NCI-H446 treated with DMSO at 0.1 percent for 48 hours (cell line): ENCODE measurements at regions not wholly inside any gene's neighbourhood (a gene's known extent, or its start where the extent isn't known, plus 50 kb on each side); places are given as distances from the start of the nearest gene placed in this dataset.

Source experiments
- DNase-seq: peaks from one replicate; lab custom pipeline; 2025; lab: John Stamatoyannopoulos, UW

GRCh38 chr1:57868239-57868638 lies 444.4 kb upstream of the DAB1 start:
- no peak for DNase-seq

- no peak for DNase-seq
These were observed 443.1 kb upstream of the DAB1 start for GRCh38 chr1:57866998-57867397.

GRCh38 chr1:57860931-57861565 lies 437.2 kb upstream of the DAB1 start:
- DNase-seq, result no peak

- no peak for DNase-seq
These were observed 436.5 kb upstream of the DAB1 start for GRCh38 chr1:57860325-57860724.

- no peak for DNase-seq
These were observed 434.9 kb upstream of the DAB1 start for GRCh38 chr1:57858740-57859139.

- DNase-seq, result no peak
These were observed 433.9 kb upstream of the DAB1 start for GRCh38 chr1:57857809-57858208.

GRCh38 chr1:57854436-57854835 lies 430.6 kb upstream of the DAB1 start:
- peak; percentile 76 for DNase-seq

- no peak for DNase-seq
These were observed 426.5 kb upstream of the DAB1 start for GRCh38 chr1:57850176-57850940.

GRCh38 chr1:57848406-57848805 lies 424.5 kb upstream of the DAB1 start:
- no peak for DNase-seq

GRCh38 chr1:57845041-57845440 lies 421.2 kb upstream of the DAB1 start:
- DNase-seq, result no peak

- no peak for DNase-seq
These were observed 420.6 kb upstream of the DAB1 start for GRCh38 chr1:57844382-57844980.

- no peak for DNase-seq
These were observed 419.9 kb upstream of the DAB1 start for GRCh38 chr1:57843760-57844159.

GRCh38 chr1:57839526-57839925 lies 415.7 kb upstream of the DAB1 start:
- no peak for DNase-seq

GRCh38 chr1:57839067-57839466 lies 415.2 kb upstream of the DAB1 start:
- no peak for DNase-seq

- DNase-seq, result no peak
These were observed 411.8 kb upstream of the DAB1 start for GRCh38 chr1:57835620-57836019.

GRCh38 chr1:57833296-57833695 lies 409.4 kb upstream of the DAB1 start:
- no peak for DNase-seq

GRCh38 chr1:57832612-57833011 lies 408.8 kb upstream of the DAB1 start:
- no peak for DNase-seq

GRCh38 chr1:57831624-57832023 lies 407.8 kb upstream of the DAB1 start:
- no peak for DNase-seq

GRCh38 chr1:57826535-57826934 lies 402.7 kb upstream of the DAB1 start:
- DNase-seq, result peak; percentile 59

GRCh38 chr1:57824535-57824934 lies 400.7 kb upstream of the DAB1 start:
- DNase-seq, result no peak

GRCh38 chr1:57820356-57821095 lies 396.7 kb upstream of the DAB1 start:
- no peak for DNase-seq

- no peak for DNase-seq
These were observed 396.0 kb upstream of the DAB1 start for GRCh38 chr1:57819893-57820292.

- DNase-seq, result no peak
These were observed 379.7 kb upstream of the DAB1 start for GRCh38 chr1:57803586-57803985.
